T-helper 1 cell treated with Interleukin-12 subunit alpha and Interleukin-12 subunit beta and Interleukin-4 antibody, amounts not matched to agents 30 μg/mL and 1 μg/mL, for 36 hours (primary cell): ENCODE measurements at regions not wholly inside any gene's neighbourhood (a gene's known extent, or its start where the extent isn't known, plus 50 kb on each side); places are given as distances from the start of the nearest gene placed in this dataset.

Source experiments
- H3K27ac Mint-ChIP-seq: one replicate; pipeline ENCODE4 v1.8.0; 2021; ENCODE audit warnings: mild to moderate bottlenecking, mixed read lengths
- H3K27me3 Mint-ChIP-seq: one replicate; pipeline ENCODE4 v1.8.0; 2021; ENCODE audit warnings: low read depth, mixed read lengths
- H3K36me3 Mint-ChIP-seq: one replicate; pipeline ENCODE4 v1.8.0; 2021; ENCODE audit warnings: low read depth, mixed read lengths
- H3K4me1 Mint-ChIP-seq: one replicate; pipeline ENCODE4 v1.8.0; 2021; ENCODE audit warnings: low read depth, mixed read lengths
- H3K4me3 Mint-ChIP-seq: one replicate; pipeline ENCODE4 v1.8.0; 2021; ENCODE audit warnings: mild to moderate bottlenecking, moderate library complexity, mixed read lengths
- H3K9me3 Mint-ChIP-seq: one replicate; pipeline ENCODE4 v1.8.0; 2021; ENCODE audit warnings: mixed read lengths

DNA sequence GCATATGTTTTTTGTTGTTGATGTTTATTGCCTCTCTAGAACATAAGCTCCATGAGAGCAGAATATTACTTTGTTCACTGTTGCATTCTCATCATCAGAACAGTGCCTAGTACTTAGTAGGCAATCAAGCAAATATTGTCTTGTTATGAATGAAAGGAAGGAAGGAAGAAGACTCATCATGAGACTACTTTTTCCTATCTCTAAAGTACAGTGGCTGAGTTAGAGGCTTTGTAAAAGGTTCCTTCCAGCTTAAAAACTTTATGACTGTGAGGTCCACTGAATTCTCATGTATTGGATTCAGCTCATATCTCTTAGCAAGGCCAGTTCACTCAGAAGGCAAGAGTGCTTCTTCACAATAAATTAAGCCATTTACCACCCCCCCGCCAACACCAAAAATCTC is 171.8 kb upstream of the NR3C1 start:
- H3K4me3 Mint-ChIP-seq = no peak overlapping the region
- H3K4me1 Mint-ChIP-seq = peaks cover 3% of the 10 kb centered on the region
- H3K9me3 Mint-ChIP-seq = no peaks in the 10 kb centered on the region
- peaks cover 3% of the 10 kb centered on the region for H3K27me3 Mint-ChIP-seq
- H3K36me3 Mint-ChIP-seq = no peaks in the 10 kb centered on the region
- no peak overlapping the region for H3K27ac Mint-ChIP-seq

DNA sequence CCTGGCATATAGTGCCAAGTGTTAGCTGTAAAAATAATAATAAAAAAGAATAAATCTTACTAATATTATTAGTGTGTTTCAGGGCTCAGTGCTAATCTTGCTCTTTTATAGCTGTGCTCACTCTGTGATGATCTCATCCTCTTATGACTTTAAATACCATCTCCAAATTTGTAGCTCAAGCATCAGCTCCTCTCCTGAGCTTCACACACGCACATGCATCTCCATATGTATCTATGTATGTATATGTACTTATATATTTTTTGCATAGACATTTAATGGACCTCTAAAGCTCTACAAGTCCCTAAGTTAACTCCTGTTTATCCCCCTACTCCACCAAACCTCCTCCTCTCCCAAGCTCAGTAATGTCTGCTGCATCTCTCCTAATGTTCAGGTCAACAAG is 170.8 kb upstream of the NR3C1 start:
- H3K4me1 Mint-ChIP-seq = peaks cover 3% of the 10 kb centered on the region

DNA sequence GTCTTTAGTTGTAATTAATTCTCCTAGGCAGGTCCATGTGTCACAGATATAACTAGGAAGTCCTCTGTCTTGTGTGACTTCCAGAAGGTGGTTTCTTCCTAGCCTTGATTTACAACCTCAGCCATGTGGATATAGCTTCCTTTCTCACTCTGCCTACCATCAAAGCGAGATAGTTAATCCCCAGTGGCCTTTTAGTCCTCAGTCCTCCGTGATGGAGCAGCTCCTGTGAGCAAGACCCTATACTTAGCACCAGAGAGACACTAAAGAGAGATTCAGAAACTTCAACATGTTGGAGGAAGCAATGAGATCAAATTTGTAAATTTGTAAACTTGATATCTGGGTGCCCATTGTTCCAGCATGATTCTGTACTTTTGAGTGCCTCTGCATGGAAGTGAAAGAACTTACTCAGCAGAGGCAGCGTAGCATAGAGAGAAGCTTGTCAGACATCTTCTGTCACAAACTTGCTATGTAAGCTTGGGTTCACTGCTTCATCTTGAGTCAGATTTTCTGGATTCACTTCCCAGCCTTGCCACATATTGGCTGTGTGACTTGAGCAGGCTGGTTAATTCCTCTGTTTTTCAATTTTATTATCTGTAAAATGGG is 170.2 kb upstream of the NR3C1 start:
- Mint-ChIP-seq H3K9me3 (no peaks in the 10 kb centered on the region), H3K36me3 (no peaks in the 10 kb centered on the region), H3K27ac (no peak overlapping the region), H3K4me1 (peaks cover 3% of the 10 kb centered on the region), H3K4me3 (no peak overlapping the region), H3K27me3 (peaks cover 3% of the 10 kb centered on the region)

More for the DNA sequence above, 170.8 kb upstream of the NR3C1 start:
- no peaks in the 10 kb centered on the region for H3K36me3 Mint-ChIP-seq
- no peak overlapping the region for H3K27ac Mint-ChIP-seq
- H3K4me3 Mint-ChIP-seq = no peak overlapping the region
- H3K9me3 Mint-ChIP-seq = no peaks in the 10 kb centered on the region
- H3K27me3 Mint-ChIP-seq = peaks cover 3% of the 10 kb centered on the region

DNA sequence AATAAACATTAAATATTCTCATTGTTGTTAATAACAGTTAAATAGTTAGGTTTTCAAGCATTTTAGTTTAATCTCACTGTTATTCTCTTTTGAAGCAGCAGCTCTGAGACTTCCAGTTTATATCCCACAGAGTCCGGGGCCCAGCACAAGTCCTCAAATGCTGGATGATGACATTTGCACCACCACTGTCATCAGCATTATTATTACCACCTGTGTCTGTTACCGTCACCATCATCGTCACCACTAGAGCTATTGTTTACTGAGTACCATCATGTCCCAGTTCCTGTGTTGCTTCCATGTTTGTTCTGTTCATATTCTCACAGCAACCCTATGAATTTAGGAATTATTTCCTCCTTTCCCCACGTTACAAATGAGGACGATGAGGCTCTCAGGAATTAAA is 169.2 kb upstream of the NR3C1 start:
- Mint-ChIP-seq H3K4me1 (peaks cover 3% of the 10 kb centered on the region), H3K9me3 (no peaks in the 10 kb centered on the region), H3K27ac (no peak overlapping the region)

DNA sequence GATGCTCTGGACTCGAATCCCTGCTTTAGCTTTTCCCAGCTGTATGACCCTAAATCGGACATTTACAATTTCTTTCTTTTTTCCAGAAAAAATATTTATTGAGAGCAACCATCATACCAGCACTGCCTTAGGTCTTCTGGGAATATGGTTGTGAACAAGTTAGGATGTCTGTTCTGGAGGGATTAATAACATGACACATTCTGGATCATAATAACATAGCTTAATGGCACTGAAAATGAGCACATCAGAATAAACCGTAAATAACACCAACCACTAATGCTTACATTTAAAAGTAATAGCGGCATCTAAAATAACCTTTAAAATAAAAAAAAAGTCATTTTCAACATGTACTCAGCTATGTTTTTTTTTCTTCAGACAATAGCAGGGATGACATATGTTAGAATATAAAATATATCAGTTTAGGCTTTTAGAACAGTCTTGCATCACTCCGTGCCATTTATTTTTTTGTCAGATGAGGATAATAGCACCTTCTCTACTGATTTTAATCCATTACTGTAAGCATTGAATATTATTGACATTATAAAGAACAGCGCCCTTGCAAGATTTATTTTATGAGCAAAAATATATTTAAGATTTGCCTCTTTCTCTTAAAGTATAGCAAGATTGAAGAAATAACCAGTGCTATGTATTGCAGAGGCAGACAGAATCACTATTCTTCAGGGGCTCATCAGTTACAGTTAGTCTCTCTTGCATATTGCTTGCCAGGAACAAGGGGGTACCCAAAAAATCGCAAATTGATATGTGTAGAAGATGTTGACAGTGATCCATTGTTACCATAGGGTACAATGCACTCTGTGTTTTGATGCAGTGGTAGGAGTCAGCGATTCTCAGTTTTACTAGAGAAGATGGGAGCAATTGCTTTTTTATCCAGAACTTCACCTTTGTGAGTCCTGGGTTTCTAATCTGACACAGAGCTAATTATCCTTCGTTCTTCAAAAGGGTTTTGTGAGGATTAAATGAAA is 168.4 kb upstream of the NR3C1 start:
- Mint-ChIP-seq H3K27me3 (peaks cover 3% of the 10 kb centered on the region), H3K9me3 (no peaks in the 10 kb centered on the region), H3K36me3 (no peaks in the 10 kb centered on the region), H3K27ac (no peak overlapping the region), H3K4me1 (peaks cover 2% of the 10 kb centered on the region), H3K4me3 (no peak overlapping the region)

More for the DNA sequence above, 169.2 kb upstream of the NR3C1 start:
- Mint-ChIP-seq H3K27me3 (peaks cover 3% of the 10 kb centered on the region), H3K36me3 (no peaks in the 10 kb centered on the region), H3K4me3 (no peak overlapping the region)

DNA sequence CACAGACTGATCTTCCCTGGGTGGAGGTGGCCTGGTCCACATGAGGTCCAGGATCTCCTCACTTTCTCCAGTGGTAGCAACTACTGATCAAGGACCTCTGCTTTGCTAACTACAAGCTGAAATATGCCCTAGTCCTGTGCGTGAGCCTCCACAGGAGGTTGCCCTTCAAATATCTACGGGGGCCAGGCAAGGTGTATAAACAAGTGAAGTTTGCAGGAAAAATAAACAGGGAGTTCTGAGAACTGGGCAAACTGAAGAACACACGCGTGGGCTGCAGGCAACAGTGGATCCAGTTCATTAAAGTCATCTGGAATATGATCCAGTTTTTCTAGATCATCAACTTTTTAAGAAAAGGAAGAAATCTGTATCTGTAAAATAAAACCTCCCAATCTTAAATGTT is 167.5 kb upstream of the NR3C1 start:
- no peak overlapping the region for H3K4me3 Mint-ChIP-seq
- no peaks in the 10 kb centered on the region for H3K9me3 Mint-ChIP-seq
- H3K27me3 Mint-ChIP-seq = peaks cover 3% of the 10 kb centered on the region
- no peaks in the 10 kb centered on the region for H3K36me3 Mint-ChIP-seq
- peaks cover 2% of the 10 kb centered on the region for H3K4me1 Mint-ChIP-seq
- no peak overlapping the region for H3K27ac Mint-ChIP-seq

DNA sequence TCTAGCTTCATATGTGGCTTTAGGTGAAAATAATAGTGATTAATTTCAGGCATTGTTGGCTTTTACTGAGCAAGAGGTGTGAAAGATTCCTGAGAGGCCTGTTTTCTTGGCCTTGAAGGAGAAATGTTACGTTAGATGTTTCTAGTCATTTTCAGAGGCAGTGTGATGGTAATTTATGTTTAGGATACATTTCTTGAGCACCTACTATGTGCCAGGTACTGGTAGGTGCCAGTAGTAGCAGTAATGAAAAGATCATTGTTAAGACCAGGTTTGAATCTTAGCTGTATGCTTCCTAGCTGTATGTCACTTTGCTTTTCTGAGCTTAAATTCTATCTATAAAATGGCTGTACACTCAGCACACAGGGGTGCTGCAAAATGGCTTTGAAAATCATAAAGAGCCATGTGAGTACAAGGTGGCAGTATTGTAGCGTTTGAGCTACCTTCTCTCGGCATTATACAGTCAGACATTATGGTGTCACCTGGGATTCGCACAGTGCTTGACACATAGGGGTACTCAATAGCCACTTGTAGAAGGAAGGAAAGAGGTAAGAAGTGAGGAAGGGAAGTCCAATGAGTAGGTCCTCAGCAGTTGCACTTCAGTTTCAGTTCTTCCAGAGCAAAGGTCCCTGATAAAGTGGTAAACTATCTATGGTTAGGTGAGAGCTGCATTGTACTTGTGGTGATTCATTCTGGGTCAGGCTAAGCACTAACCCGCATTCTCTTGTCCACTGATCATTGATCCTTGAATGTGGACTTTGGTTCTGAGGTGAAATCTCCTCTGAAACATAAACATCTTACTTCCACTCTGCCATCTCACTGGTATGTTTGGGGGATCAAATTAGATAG is 166.5 kb upstream of the NR3C1 start:
- Mint-ChIP-seq H3K4me3 (no peak overlapping the region), H3K27ac (no peak overlapping the region), H3K4me1 (no peaks in the 10 kb centered on the region), H3K9me3 (no peaks in the 10 kb centered on the region), H3K27me3 (peaks cover 3% of the 10 kb centered on the region), H3K36me3 (no peaks in the 10 kb centered on the region)

DNA sequence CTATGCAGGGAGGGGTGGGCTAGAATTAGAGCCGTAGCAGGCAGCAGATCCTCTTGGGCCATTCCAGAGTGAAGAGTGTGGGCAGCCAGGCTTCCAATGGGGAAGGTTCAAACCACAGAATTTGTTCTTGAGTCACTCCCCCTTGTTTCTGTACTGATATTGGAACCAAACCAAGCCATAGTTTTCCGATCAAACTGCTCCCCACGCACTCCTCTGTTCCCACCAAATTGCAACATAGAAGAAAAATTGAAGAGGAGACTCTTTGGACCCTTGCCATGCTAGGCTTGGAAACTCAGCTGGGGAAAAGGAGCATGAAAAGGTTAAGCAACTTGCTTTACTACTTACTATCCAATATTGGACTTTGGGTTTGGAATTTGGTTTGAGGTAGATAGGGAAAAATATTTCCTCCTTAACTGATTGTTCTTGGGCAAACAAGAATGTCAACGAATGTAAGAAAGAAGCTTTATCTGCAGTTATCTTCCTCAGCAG is 165.8 kb upstream of the NR3C1 start:
- H3K27me3 Mint-ChIP-seq = no peaks in the 10 kb centered on the region

DNA sequence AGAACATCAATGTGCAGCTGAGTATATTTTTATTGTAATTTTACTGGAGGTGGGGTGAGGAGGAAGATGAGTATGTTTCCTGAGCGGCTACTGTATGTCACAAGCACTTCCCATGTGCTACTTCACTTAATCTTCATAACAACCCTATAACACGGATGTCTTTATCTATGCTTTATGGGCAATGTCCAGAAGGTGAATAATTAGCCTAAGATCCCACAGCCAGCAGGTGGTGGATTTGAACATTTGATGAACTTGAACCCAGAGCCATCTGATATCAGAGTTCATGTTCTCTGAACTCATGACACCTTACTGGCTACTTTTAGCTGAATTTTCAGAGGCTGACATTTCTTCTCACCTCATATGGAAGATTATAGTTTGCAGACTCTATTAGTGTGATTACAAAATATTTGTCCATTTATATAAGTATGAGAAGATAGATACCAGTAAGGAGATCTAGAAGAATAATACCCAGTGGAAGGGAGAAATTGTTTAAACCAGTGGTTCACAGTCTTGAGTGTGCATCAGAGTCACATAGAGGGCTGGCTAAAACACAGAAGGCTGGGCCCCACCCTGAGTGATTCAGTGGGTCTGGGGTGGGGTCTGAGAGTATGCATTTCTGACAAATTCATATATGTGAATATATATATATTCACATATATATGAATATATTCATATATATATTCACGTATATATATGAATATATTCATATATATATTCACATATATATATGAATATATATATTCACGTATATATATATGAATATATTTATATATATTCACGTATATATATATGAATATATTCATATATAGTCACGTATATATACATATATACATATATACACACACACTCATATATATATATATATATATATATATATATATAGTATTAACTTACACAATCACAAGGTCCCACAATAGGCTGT is 164.4 kb upstream of the NR3C1 start:
- Mint-ChIP-seq H3K4me1 (no peaks in the 10 kb centered on the region), H3K36me3 (no peaks in the 10 kb centered on the region), H3K27me3 (no peaks in the 10 kb centered on the region), H3K4me3 (no peak overlapping the region), H3K27ac (no peak overlapping the region), H3K9me3 (no peaks in the 10 kb centered on the region)

More for the DNA sequence above, 165.8 kb upstream of the NR3C1 start:
- no peak overlapping the region for H3K4me3 Mint-ChIP-seq
- H3K4me1 Mint-ChIP-seq = no peaks in the 10 kb centered on the region
- H3K36me3 Mint-ChIP-seq = no peaks in the 10 kb centered on the region
- H3K9me3 Mint-ChIP-seq = no peaks in the 10 kb centered on the region
- H3K27ac Mint-ChIP-seq = no peak overlapping the region

DNA sequence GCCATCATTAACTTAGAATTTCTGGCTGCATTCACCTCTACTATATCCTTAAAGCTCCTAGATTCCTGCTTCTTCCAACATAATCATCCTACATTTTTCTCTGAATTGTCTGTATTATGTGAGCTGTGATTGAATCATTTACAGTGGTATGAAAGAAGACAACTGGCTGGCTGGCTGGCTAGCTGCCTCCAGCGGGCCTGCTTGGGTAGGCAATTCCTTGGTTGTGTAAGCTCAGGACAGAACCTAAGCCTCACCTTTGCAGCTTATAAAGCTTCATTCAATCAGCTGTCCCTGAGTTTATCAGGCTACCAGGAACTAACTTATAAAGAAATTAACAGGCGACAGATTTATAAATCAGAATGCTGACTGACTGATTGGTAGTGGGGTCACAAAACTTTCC is 162.7 kb upstream of the NR3C1 start:
- no peak overlapping the region for H3K4me3 Mint-ChIP-seq
- H3K27ac Mint-ChIP-seq = no peak overlapping the region
- no peaks in the 10 kb centered on the region for H3K36me3 Mint-ChIP-seq
- H3K27me3 Mint-ChIP-seq = no peaks in the 10 kb centered on the region
- H3K9me3 Mint-ChIP-seq = no peaks in the 10 kb centered on the region
- H3K4me1 Mint-ChIP-seq = no peaks in the 10 kb centered on the region

DNA sequence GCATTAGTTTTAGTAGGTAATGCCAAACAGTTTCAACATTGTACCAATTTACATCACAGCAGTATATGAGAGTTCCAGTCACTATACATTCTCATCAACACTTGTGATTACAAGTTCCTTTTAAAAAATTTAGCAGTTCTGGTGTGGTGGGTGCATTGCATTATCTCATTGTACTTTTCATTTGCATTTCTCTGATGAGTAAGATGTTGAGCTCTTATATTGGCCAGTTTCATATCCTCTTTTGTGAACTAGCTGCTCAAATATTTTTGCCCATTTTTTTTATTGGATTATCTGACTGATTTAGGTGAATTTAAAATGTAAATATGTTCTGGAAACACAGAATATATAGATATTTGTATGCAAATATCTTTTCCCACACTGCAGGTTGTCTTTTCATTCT is 160.9 kb upstream of the NR3C1 start:
- no peaks in the 10 kb centered on the region for H3K9me3 Mint-ChIP-seq
- peaks cover 2% of the 10 kb centered on the region for H3K4me1 Mint-ChIP-seq
- H3K27ac Mint-ChIP-seq = no peak overlapping the region
- no peaks in the 10 kb centered on the region for H3K36me3 Mint-ChIP-seq
- H3K27me3 Mint-ChIP-seq = no peaks in the 10 kb centered on the region
- no peak overlapping the region for H3K4me3 Mint-ChIP-seq

DNA sequence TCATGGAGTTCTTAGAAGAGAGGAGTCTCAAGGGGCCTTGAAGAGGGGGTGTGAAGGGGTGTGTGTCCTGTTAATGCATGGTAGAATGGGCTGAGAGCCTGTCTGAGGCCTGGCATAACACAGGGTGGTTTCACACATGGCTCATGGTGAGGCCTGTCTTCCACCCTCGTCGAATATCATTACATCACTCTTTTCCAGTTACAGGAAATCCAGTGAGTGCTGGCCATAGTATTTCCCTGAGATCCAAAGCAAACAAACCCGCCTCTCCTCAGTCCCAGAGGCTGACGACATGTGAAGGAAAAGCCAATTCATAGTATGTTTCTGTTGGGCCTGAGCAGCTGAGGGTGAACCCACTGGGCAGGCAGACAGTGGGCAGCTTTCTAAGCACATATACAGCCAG is 159.4 kb upstream of the NR3C1 start:
- no peak overlapping the region for H3K27ac Mint-ChIP-seq
- H3K4me1 Mint-ChIP-seq = peaks cover 2% of the 10 kb centered on the region
- no peaks in the 10 kb centered on the region for H3K36me3 Mint-ChIP-seq
- no peaks in the 10 kb centered on the region for H3K9me3 Mint-ChIP-seq
- no peak overlapping the region for H3K4me3 Mint-ChIP-seq
- H3K27me3 Mint-ChIP-seq = no peaks in the 10 kb centered on the region

DNA sequence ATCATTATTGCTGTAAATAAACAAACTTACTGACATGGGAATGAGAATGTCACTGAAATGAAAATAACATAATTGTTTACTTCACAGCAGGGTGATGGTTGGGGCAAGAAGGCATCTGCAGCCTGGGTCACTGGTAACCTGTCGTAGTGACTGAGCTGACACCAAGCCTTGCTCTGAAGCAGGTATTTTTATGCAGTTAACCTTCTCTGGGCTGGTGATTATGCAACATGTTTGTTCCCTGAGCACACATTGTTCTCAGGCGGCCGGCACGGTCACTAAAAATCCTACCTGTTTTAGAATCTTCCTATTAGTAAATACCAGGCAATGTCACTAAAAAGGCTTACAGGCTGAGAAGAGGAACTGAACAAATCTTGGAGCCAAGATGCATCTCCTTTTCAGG is 157.7 kb upstream of the NR3C1 start:
- Mint-ChIP-seq H3K9me3 (no peaks in the 10 kb centered on the region), H3K27me3 (no peaks in the 10 kb centered on the region), H3K4me1 (peaks cover 6% of the 10 kb centered on the region), H3K36me3 (no peaks in the 10 kb centered on the region), H3K27ac (no peak overlapping the region), H3K4me3 (no peak overlapping the region)
